NK-92 treated with Interleukin-12 subunit alpha and Interleukin-12 subunit beta, amount 100 ng/mL, for 24 hours (cell line): ENCODE measurements at regions not wholly inside any gene's neighbourhood (a gene's known extent, or its start where the extent isn't known, plus 50 kb on each side); places are given as distances from the start of the nearest gene placed in this dataset.

Experiments
- DNase-seq: peaks from one replicate; lab custom pipeline; 2025; lab: John Stamatoyannopoulos, UW

DNA sequence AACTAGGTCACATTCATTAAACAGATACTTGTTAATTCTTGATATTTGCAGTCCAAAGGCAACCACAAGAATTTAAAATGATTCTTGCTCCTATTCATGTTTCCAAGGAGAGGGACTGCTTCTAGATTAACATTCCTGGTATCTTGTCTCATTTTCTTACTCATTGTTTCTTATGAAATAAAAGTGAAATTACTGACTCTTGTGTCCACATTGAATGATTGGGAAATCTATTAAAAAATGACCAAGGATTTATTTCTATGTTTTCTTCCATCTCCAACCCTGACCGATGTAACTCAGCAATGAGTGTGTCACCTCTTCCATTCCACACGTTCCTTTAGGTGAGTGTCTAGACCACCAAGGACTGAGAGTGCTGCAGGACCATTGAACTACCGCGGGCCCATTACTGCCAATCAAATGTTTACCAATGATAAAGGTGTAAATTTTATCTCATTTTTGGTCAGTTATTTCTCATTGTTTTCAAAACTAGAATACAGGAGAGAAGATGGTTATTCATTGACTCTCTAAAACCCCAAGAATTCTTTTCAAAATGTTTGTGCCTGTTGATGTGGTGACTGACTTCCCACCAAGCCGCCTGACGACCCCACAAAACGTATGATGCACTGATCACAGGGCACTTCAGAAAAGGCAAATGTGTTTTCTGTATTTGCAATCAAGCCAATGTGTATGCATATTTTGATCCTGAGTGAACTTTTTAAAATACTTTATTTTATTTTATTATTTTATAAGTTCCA is 414.6 kb upstream of the PTBP2 start:
- DNase-seq = no peak

DNA sequence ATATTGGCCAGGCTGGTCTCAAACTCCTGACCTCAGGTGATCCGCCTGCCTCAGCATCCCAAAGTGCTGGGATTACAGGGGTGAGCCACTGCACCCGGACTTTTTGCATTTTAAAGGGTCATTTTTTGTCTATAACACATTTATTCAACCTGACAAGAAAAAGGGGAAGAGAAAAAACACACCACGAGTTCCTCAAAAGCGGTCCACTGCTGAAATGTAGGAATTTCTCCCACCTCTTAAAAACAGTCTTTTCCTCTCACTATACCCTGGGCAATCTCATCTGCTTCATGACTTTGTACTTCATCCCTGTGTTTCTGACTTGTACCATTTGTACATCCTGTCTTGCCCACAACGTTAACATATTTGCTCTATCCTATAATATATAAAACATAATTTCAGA is 413.3 kb upstream of the PTBP2 start:
- DNase-seq = no peak

DNA sequence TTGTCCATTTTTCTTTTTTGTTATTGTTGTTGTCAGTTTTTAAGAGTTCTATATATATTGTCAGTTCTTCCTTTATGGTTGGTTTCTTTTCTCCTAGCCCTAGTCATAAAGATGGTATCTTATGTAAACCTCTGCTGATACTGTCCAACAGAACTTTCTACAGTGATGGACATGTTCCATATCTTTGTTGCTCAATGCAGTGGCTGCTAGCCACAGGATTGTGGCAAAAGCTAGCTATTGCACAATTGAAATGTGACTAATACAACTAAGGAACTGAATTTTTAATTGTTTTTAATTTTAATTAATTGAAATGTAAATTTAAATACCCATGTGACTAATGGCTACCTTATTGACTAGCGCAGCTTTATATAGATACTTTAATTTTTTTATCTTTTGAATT is 411.8 kb upstream of the PTBP2 start:
- DNase-seq = no peak

DNA sequence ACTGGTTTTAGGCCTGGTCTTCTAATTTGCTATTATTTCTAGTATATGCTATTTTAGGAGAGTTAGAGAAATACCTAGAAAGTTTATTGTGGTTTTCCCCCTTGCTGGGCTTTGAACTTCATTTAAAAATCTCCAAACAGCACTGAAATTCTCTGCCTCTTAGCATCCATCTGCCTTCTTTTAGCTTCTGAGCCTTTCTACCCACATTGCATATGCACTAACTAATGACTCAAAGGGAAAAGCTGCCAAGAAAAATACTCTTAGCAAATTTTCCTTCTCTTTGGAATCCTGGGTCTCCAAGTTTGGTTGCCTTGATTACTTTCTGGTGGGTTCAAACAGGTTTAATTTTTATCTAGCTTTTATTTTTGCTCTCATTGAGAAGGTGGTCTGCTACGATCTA is 408.4 kb upstream of the PTBP2 start:
- DNase-seq = no peak

DNA sequence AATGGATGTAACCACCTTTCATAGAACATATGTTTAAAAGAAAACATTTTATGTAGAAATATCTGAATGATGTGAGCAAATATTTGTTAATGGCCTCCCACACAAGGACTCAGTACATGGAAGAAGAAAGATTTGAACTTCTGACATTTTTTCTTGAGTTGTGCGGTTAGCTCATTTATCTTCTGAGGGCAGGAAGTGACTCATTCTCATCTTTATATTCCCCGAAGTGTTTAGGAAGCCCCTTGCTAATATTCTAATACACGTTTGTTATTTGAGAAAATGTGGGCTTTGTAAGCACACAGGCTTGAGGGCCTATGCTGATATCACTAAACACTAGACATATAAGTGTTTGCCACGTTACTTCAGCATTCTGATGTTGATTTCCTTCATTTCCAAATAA is 392.5 kb upstream of the PTBP2 start:
- DNase-seq = no peak

DNA sequence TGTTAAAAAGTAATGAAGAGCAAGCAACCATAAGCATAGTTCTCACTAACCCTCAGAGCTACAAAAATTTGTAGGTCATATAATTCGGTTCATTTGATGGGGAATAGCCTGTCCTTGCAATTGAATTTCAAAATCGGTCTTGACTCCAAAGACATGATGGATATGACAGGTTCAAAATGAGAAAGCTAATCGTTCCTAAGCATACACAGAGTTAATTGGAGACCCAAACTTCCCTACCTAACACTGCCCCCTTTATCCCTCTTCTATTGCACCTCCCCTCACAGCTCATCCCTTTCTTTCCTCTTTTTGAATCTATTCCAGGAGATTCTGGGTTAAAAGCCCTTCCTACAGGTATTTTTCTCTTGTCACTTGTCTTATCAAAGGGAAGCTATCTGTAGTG is 390.0 kb upstream of the PTBP2 start:
- DNase-seq = no peak

DNA sequence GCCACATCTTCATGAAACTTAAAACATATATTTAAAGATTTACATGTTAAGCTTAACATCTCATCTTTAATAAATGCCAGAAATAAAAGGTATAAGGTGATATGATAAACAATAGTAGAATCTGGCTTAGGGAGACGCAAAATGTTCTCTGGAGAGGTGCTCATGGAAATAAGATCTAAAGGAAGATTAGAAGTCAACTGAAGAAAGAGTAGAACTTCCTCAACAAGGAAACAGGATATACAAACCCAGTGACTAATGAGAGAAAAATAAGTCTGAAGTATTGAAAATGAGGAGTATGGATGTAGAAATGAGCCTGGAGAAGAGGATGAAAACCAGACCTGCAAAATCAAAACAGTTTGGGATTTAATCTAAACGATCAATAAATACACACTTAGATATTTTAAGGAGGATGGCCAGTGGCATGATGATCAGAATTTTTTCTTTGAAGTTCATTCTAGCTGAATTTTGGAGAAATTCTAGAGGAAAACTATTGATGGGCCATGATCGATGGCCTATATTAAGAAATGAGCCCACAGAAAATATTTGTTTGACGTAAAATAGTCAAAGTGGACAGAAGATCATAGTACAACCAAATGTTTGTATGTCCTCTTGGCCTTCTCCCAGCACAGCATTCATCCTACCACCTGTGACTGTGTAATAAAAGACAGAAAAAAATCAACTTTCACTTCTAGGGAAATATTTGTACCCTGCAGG is 387.9 kb upstream of the PTBP2 start:
- no peak for DNase-seq

DNA sequence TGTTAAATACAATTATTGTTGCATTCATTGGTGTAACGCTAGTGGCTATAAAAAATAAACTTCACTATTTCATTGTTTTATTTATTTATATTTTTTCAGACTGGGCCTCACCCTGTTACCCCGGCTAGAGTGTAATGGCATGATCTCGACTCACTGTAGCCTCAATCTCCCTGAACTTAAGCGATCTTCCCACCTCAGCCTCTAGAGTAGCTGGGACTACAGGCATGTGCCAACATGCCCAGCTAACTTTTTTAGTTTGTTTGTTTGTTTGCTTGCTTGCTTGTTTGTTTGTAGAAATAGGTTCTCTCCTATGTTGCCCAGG is 387.4 kb upstream of the PTBP2 start:
- DNase-seq = no peak

DNA sequence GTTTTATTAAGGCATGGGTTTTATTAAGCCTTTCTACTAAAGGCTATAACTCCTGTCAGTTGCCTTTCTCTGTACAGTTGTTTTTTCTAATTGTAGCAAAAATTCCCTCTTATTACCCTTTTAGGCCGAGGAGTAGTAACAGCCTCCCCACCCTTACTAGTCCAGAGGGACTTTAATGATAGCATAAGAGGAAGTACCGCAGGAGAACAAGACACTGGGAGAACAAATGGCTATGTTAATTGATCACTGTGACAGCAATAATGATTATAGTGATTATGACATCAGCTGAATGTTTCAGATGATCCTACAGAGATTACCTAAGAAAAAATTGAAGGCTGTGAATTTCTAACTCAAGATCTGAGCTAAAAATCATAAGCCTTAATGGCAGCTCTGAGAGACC is 383.0 kb upstream of the PTBP2 start:
- DNase-seq = no peak

DNA sequence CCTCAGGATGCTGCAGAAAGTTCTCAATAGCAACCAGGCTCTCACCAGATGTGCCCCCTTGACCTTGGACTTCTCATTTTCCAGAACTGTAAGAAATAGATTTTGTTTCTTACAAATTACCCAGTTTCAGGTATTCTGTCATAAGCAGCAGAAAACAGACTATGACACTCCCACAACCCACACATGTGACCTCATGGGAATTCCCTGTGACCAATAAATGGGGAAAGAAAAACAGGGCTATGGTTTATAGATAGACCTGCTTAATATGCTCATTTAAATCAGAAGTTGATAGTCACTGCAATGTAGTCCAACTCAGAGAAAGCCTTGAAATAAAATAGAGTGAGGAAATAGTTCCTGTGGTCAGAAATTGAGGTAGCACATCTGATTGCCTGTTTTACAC is 380.9 kb upstream of the PTBP2 start:
- no peak for DNase-seq

DNA sequence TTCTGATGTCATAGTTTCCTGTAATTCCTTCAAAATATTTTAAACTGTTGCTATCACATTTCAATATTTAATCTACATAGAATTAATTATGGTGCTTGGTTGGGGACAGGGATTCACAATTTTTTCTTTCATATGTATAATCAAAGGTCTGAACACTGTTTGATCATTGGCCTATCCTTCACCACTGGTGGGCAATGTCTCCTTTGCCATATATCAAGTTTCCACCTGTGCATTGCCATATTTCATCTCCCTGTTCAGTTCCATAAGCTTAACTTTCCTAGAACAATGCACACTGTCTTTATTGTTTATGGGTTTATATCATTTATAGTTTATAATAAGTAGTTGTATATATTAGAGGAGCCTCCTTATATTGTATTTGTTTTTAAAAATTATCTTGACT is 374.9 kb upstream of the PTBP2 start:
- no peak for DNase-seq

DNA sequence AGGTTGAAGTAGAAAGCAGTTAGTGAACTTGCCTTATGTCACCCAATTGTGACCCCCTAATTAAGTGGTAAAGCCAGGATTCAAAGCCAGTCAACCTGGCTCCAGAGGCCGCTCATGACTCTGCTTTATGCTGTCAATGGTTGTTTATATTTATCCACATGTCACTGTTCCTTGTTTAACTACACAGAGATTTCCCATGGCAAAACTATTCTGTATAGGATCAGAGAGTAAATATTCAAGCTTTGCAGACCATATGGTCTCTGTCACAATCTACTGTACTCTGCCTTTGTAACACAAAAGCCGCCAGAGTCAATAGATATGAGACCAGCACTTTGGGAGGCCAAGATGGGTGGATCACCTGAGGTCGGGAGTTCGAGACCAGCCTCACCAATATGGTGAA is 371.7 kb upstream of the PTBP2 start:
- no peak for DNase-seq

DNA sequence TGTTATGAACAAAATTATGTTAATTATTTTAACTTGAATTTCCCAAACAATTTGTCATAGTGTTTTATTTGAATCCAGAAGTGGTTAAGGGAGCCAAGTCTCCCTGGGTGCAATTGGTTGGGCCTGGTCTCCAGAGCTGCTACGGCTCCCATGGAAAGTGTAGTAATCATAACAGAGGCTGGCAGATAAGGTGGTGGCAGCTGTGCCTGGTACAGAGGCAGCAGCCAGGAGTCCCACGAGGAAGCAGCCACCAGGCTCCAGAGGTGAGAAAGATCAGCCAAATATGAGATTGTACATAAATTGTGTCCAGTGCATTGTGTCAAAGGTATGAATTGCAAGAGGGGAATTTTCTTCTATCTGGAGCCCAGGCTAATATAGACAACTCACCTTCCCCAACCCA is 368.9 kb upstream of the PTBP2 start:
- DNase-seq = no peak

DNA sequence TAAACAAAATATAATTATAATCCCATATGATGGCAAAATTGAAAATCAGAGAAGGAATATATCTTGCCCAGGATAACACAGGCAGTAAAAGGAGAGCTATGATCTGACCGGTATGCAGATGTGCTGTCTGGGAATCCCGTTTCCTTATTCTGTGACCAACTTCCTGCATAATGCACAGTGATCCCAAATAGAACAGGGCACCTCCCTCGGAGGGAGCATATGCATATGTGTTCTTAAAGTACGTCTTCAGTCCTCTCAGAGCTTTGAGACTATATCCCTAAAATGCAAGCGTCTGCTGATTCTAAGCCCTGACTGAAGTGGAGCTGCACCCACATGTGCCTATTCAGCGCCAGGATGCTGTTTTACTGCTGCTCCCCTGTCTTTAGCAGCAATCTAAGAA is 366.1 kb upstream of the PTBP2 start:
- no peak for DNase-seq

DNA sequence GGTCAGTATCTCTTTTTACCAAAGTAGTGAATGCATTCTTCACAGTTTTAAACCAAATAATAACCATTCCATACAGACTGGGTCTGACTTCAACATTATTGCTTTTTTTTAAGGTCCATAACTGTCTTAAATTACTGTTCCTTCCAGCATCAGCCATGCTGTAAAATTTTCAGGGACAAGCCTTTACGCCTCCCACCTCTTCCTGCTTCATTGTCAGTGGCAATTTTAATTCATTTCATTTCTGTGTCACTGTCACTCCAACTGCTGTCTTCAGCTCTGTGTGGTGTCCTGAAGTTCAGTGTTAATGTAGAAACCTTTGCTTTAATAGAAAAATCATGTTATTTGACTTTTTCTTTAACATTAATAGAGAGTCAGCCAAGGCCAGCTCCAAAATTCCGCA is 365.6 kb upstream of the PTBP2 start:
- no peak for DNase-seq

DNA sequence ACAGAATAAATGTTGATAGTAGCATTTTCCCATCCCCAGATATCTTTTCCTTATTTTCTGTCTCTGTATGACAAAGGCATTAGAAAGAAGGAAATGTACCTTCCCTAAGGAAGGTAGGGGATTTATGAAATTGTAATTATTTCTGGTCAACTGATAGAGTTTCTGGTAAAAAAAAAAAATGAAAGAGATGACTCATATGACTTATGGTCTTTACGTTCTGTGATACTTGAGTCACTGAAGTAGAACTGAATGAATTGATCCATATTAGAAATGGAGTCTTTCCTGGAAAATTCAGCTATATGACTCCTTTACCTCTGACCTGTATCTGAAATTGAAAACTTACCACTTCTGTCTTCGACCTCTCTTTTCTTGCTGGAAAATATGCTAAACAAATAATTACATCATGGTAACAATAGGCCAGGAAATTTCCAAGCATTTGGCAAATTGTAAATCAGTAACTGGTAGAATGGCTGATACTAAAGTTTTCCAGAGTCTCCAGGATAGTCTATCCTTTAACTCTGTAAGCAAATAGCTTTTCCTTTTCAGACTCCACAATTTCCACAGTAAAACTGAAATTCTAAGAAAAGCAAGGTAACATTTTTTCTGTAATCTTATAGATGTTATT is 364.3 kb upstream of the PTBP2 start:
- DNase-seq = no peak

DNA sequence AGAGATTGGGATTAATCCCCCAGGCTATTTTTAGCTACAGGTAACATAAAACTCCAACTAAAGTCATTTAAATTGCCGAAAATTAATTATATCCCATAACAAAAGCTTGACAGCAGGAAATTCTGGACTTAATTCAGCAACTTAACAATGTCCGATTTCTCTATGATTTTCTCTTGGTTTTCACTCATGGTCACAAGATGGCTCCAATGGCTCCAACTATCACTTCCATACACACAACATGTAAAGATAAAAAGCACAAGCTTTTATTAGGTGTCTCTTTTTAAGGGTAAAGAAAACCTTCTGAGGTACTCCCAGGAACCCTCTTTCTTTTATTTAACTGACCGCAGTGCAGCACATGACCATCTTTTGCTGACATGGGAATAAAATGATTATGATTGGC is 363.5 kb upstream of the PTBP2 start:
- DNase-seq = no peak

DNA sequence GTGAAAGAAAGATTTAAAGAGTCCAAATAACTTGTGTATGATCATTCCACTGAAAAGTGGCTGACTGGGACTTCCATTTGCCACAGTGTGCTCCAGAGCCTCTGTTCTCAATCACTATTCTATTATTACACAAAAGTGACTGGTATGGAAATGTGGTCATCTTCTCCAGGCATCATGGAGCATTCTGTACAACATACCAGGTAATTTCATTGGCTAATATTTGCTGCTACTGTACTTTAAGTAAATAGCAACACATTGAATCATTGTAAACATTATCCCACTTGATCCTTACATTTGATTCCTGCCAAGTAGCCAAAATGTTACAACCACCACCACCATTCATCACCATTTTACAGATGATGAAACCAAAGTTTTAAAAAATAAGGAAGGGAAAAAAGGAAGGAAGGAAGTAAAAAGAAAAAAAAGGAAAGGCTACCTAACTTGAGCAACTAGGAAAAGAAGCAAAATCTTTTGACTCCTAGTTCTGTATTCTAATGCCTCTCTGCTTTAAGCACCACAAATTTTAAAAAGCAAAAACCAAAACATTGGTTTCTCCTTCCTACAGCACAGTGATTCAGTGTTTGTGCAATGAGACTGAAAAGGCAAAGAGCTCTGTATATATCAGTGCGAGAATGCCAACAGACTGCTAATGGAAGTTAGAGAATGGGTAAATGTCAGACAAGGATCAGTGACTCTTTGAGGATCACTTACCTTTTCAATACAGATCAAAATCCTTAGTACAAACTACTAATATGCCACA is 361.4 kb upstream of the PTBP2 start:
- no peak for DNase-seq

DNA sequence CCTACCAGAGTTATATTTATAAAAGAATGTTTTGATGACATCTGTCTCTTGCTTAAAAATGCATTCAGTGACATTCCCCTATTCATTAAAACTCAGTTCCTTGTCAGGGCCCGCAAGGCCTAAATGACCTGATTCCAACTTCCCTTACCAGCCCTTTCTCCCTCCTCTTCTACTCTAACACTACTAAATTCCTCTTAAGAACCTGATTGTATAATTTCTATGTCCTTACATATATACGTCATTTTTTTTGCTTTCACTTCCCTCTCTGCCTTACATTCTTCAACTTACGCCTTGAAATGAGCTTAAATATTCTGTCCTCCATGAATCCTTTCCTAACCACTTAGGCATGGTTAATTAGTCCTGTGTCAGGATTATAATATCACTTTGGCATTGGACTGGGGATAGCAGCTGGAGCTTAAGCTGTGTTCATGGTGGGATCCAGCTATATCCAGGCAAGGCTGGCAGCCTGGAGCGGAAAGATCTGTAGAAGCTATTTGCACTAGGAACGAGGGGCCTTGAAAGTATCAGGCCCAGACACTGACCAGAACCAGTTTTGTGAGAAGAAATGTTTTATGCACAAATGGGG is 360.2 kb upstream of the PTBP2 start:
- DNase-seq = no peak

DNA sequence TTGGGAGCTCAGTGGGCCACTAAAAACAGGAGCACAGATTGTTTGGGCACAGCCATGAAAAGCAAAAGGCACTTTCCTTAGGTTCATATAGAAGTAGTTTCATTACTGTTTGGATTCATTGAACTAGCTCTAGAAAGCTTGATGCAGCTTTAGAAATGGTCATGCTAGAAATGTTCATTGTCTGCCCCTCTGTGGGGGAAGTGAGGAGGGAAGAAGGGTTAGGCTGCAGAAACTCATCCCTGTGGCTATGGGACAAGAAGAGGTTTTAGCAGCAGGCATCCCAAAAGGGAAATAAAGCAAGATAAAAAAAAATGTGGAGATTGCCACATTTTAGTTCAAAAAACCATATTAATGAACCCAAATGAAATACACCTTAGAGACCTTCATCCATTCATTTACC is 359.6 kb upstream of the PTBP2 start:
- DNase-seq = no peak

DNA sequence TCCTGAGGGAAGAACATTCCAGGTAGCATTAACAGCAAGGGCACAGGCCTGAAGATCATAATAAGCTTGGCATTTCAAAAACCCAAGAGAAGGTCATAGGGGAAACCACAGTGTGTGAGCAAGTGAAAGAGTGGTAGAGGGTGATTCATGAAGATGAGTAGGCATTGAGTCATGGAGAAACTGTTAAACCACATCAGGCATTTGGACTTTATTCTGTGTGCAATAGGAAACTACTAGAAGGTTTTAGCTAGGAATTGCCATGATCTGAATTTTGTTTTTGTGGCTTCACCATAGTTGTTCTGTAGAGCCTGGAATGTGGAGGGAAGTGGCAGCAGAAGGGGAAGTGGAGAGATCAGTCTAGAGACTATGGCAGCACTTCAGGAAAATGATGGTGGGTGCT is 359.0 kb upstream of the PTBP2 start:
- peak; percentile 19 for DNase-seq

DNA sequence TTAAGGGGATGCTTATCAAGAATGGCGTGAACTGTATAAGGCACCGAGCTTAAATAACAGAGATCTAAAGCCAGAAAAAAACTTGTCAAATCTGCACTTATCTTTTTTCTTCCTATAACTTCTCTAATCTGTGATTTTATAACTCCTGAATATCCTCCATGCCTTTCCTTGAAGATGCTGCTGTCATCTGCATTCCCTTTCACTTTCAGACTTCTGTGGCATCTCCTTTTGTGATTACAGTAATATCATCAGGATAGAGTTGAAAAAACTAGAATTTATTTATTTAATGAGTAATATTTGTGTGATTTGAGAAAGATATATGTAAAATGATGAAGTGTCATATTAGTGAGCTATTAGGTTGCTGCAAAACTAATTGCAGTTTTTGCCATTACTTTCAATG is 357.8 kb upstream of the PTBP2 start:
- no peak for DNase-seq

DNA sequence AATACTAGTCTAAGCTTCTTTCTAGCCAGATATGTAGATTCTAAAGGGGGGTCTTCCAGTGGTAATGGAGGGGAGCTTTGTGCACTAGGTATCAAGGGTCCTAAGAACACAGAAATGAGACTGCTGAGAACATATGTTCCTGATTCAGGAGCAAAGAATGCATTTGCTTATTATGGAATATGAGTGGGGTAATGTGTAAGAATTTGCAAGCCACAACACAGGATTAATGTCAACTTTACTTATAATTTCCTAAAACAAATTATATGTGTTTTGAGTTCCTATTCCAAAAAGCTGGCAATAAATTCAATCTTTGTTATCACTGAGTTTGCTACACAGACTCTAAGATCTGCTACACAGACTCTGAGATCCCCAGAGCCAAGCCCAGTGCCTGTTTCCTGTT is 357.0 kb upstream of the PTBP2 start:
- DNase-seq = no peak
